Gastrocnemius medialis (tissue), 4 donors: ENCODE measurements at regions not wholly inside any gene's neighbourhood (a gene's known extent, or its start where the extent isn't known, plus 50 kb on each side); places are given as distances from the start of the nearest gene placed in this dataset.

Source experiments
- POLR2A ChIP-seq, 2 donors: fragments of 450-650 bp; IDR thresholded peaks; one replicate each; pipeline ENCODE4 v1.6.1; 2017; ENCODE audit warnings: antibody characterized with exemption in 2 of 2, mild to moderate bottlenecking in 2 of 2, moderate library complexity in 2 of 2
- TF ChIP-seq, protein P1 (sequence below), 5 experiments: fragments of 450-650 bp in 3 of 5; fragments of 200-600 bp in 2 of 5; sonication (generic) in 2 of 5; IDR thresholded peaks in 4 of 5; conservative IDR thresholded peaks in 1 of 5; 1 replicate in 4 of 5; 2 replicates in 1 of 5; pipeline ENCODE4 v1.5.1; 2016 to 2019; ENCODE audit warnings: antibody characterized with exemption in 5 of 5, mild to moderate bottlenecking in 3 of 5, moderate library complexity in 3 of 5

DNA sequence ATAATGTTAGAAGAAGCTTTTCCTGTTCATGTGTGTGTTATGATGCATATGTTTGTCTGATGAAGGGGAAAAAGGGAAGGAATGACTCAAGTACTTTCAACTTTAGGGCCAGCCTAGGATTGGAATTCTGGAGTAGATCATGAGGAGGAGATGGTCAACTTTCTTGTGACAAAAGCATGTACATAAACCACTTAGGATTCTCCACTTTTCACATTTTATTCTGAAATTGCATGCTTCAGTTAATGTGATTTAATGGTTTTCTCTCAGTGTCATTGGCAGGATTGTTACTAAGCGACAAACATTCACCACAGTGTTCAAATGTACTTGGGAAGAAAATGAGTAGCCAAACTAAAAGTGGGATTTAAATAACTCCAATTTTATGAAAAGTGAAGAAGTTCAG lies 80.1 kb downstream of the UTRN start:
- TF ChIP-seq, protein P1, sequence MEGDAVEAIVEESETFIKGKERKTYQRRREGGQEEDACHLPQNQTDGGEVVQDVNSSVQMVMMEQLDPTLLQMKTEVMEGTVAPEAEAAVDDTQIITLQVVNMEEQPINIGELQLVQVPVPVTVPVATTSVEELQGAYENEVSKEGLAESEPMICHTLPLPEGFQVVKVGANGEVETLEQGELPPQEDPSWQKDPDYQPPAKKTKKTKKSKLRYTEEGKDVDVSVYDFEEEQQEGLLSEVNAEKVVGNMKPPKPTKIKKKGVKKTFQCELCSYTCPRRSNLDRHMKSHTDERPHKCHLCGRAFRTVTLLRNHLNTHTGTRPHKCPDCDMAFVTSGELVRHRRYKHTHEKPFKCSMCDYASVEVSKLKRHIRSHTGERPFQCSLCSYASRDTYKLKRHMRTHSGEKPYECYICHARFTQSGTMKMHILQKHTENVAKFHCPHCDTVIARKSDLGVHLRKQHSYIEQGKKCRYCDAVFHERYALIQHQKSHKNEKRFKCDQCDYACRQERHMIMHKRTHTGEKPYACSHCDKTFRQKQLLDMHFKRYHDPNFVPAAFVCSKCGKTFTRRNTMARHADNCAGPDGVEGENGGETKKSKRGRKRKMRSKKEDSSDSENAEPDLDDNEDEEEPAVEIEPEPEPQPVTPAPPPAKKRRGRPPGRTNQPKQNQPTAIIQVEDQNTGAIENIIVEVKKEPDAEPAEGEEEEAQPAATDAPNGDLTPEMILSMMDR (IDR thresholded peaks at IDR 0.05 in 4 of 5, conservative IDR thresholded peaks at IDR 0.05 in 1 of 5), result no peak
- no peak for TF ChIP-seq POLR2A (IDR thresholded peaks at IDR 0.05)
